H1 (cell line): ENCODE measurements at regions not wholly inside any gene's neighbourhood (a gene's known extent, or its start where the extent isn't known, plus 50 kb on each side); places are given as distances from the start of the nearest gene placed in this dataset.

ENCODE experiments used
- CTCF ChIA-PET: fragments of 300-600 bp; sonication (Branson Sonifier 250); formaldehyde crosslinking; loops from one replicate; lab custom pipeline; 2021; ENCODE audit not compliant: partially characterized antibody; lab: Charles Lee
- POLR2A ChIA-PET: fragments of 300-600 bp; sonication (Branson Sonifier 250); formaldehyde crosslinking; loops from one replicate; lab custom pipeline; 2021; ENCODE audit warnings: inconsistent platforms; ENCODE audit not compliant: partially characterized antibody; lab: Charles Lee
- DNase-seq, 2 experiments: peaks; one replicate each; pipeline versions ENCODE4 v3.0.0 to v3.0.0-alpha.2; 2010 to 2022; ENCODE audit warnings: low spot score in 2 of 2, low read depth in 1 of 2, mixed read lengths in 1 of 2
- FAIRE-seq: peaks from 2 replicates; lab custom pipeline; 2011; peaks lifted over from hg19 to GRCh38; lab: Jason Lieb, UNC
- H2AFZ ChIP-seq: 2 replicates; pipeline ENCODE4 v1.8.1; 2012; ENCODE audit warnings: low read length, inconsistent platforms
- H2AK5ac ChIP-seq: 2 replicates; pipeline ENCODE4 v1.6.1; 2013; ENCODE audit warnings: low read depth, low read length
- H2BK120ac ChIP-seq: replicated peaks from 2 replicates; pipeline ENCODE3; 2013; ENCODE audit warnings: low read depth, low read length, inconsistent platforms
- H2BK12ac ChIP-seq: 2 replicates; pipeline ENCODE4 v1.6.1; 2013; ENCODE audit warnings: low read depth, low read length
- H2BK15ac ChIP-seq: 2 replicates; pipeline ENCODE4 v1.6.1; 2013; ENCODE audit warnings: low read length
- H2BK20ac ChIP-seq: 2 replicates; pipeline ENCODE4 v1.6.1; 2013; ENCODE audit warnings: low read length
- H2BK5ac ChIP-seq: 2 replicates; pipeline ENCODE4 v1.6.1; 2013; ENCODE audit warnings: low read depth, low read length
- H3K14ac ChIP-seq: 2 replicates; pipeline ENCODE4 v1.6.1; 2013; ENCODE audit warnings: inconsistent platforms; ENCODE audit not compliant: insufficient read length
- H3K18ac ChIP-seq: 2 replicates; pipeline ENCODE4 v1.6.1; 2013; ENCODE audit warnings: low read length; ENCODE audit errors: extremely low read depth
- H3K23ac ChIP-seq: 2 replicates; pipeline ENCODE4 v1.6.1; 2013; ENCODE audit warnings: inconsistent platforms; ENCODE audit not compliant: insufficient read length
- H3K23me2 ChIP-seq: 2 replicates; pipeline ENCODE4 v1.6.1; 2013; ENCODE audit warnings: low read depth, low read length
- H3K27ac ChIP-seq: 2 replicates; pipeline ENCODE4 v1.6.1; 2011; ENCODE audit warnings: low read depth, low read length, inconsistent platforms
- H3K27me3 ChIP-seq, 4 experiments: replicated peaks in 1 of 4; 1 replicate in 1 of 4; 2 replicates in 3 of 4; pipeline versions ENCODE4 v1.6.1 to v1.8.1; 2011 to 2013; ENCODE audit warnings: low read length in 3 of 4, mild to moderate bottlenecking in 3 of 4, inconsistent platforms in 2 of 4, mixed read lengths in 2 of 4, moderate library complexity in 1 of 4; ENCODE audit not compliant: control insufficient read depth in 3 of 4, insufficient read depth in 3 of 4; ENCODE audit errors: extremely low read depth in 1 of 4
- H3K36me3 ChIP-seq, 4 experiments: 2 replicates each; pipeline versions ENCODE4 v1.6.1 to v1.8.1; 2011 to 2013; ENCODE audit warnings: mild to moderate bottlenecking in 4 of 4, low read length in 3 of 4, moderate library complexity in 2 of 4, control low read depth in 1 of 4, inconsistent platforms in 1 of 4; ENCODE audit not compliant: insufficient read depth in 4 of 4, control insufficient read depth in 2 of 4
- H3K4ac ChIP-seq: replicated peaks from 2 replicates; pipeline ENCODE3; 2013; ENCODE audit warnings: low read length, low read depth, mixed read lengths, inconsistent platforms; ENCODE audit not compliant: insufficient read length
- H3K4me1 ChIP-seq, 4 experiments: replicated peaks in 1 of 4; 1 replicate in 1 of 4; 2 replicates in 3 of 4; pipeline versions ENCODE4 v1.6.1 to v1.8.1; 2011 to 2013; ENCODE audit warnings: low read length in 3 of 4, inconsistent platforms in 2 of 4, mixed read lengths in 1 of 4; ENCODE audit not compliant: insufficient read depth in 4 of 4, control insufficient read depth in 3 of 4
- H3K4me2 ChIP-seq, 2 experiments: 2 replicates each; pipeline versions ENCODE4 v1.6.1 to v1.8.1; 2011 to 2013; ENCODE audit warnings: low read depth in 2 of 2, low read length in 2 of 2, control low read depth in 1 of 2, inconsistent platforms in 1 of 2, mild to moderate bottlenecking in 1 of 2; ENCODE audit not compliant: insufficient read depth in 1 of 2
- H3K4me3 ChIP-seq, 4 experiments: fragments of 200-600, 300-600 bp in 1 of 4; sonication (generic), shearing (Covaris generic), sonication (Bioruptor Twin) in 1 of 4; 2 replicates each; pipeline versions ENCODE4 v1.5.1 to v1.8.1; 2011 to 2016; ENCODE audit warnings: low read length in 4 of 4, low read depth in 3 of 4, control low read depth in 2 of 4, inconsistent platforms in 2 of 4, mild to moderate bottlenecking in 2 of 4, mixed read lengths in 1 of 4, moderate library complexity in 1 of 4; ENCODE audit not compliant: insufficient read depth in 2 of 4; ENCODE audit errors: extremely low read depth in 1 of 4
- H3K56ac ChIP-seq: replicated peaks from 2 replicates; pipeline ENCODE3; 2013; ENCODE audit warnings: low read depth, mild to moderate bottlenecking, mixed read lengths, low read length, inconsistent platforms; ENCODE audit not compliant: insufficient read length
- H3K79me1 ChIP-seq: 2 replicates; pipeline ENCODE4 v1.6.1; 2013; ENCODE audit warnings: low read depth, low read length, control low read depth
- H3K79me2 ChIP-seq, 2 experiments: 2 replicates each; pipeline versions ENCODE4 v1.6.1 to v1.8.1; 2012 to 2013; ENCODE audit warnings: low read length in 2 of 2, mild to moderate bottlenecking in 2 of 2, inconsistent platforms in 1 of 2; ENCODE audit not compliant: insufficient read depth in 2 of 2, control insufficient read depth in 1 of 2
- H3K9ac ChIP-seq, 4 experiments: replicated peaks in 1 of 4; 1 replicate in 1 of 4; 2 replicates in 3 of 4; pipeline versions ENCODE4 v1.6.1 to v1.8.1; 2011 to 2013; ENCODE audit warnings: low read depth in 3 of 4, low read length in 3 of 4, control low read depth in 2 of 4, mild to moderate bottlenecking in 2 of 4, moderate library complexity in 2 of 4, inconsistent platforms in 1 of 4; ENCODE audit errors: extremely low read depth in 1 of 4
- H3K9me3 ChIP-seq, 2 experiments: 2 replicates each; pipeline versions ENCODE4 v1.6.1 to v1.8.1; 2012 to 2013; ENCODE audit warnings: mild to moderate bottlenecking in 2 of 2, moderate library complexity in 2 of 2, control low read depth in 1 of 2, inconsistent platforms in 1 of 2, low read depth in 1 of 2, low read length in 1 of 2, mixed read lengths in 1 of 2; ENCODE audit not compliant: insufficient read depth in 2 of 2
- H4K20me1 ChIP-seq, 2 experiments: replicated peaks in 1 of 2; 2 replicates each; pipeline versions ENCODE3 to v1.8.1; 2011 to 2013; ENCODE audit warnings: inconsistent platforms in 2 of 2, low read length in 2 of 2, mild to moderate bottlenecking in 1 of 2; ENCODE audit not compliant: insufficient read depth in 2 of 2, control insufficient read depth in 1 of 2
- H4K5ac ChIP-seq: 2 replicates; pipeline ENCODE4 v1.6.1; 2013; ENCODE audit warnings: low read length, low read depth, mixed read lengths, inconsistent platforms; ENCODE audit not compliant: insufficient read length
- H4K8ac ChIP-seq: 2 replicates; pipeline ENCODE4 v1.8.0; 2013; ENCODE audit warnings: mild to moderate bottlenecking, moderate library complexity, low read length, inconsistent platforms; ENCODE audit not compliant: insufficient read depth; ENCODE audit errors: extremely low read depth
- H4K91ac ChIP-seq: replicated peaks from 2 replicates; pipeline ENCODE3; 2013; ENCODE audit warnings: low read length, mixed read lengths, inconsistent platforms; ENCODE audit not compliant: insufficient read length
- CEBPB ChIP-seq: IDR thresholded peaks from 2 replicates; pipeline ENCODE4 v1.6.1; 2012; ENCODE audit warnings: low read depth, low read length
- HDAC2 ChIP-seq, 2 experiments: fragments of 300-600 bp in 1 of 2; sonication (generic) in 1 of 2; IDR thresholded peaks; 2 replicates each; pipeline ENCODE4 v1.6.1; 2011 to 2012; ENCODE audit warnings: low read depth in 2 of 2, low read length in 2 of 2, mild to moderate bottlenecking in 2 of 2, moderate library complexity in 2 of 2, borderline replicate concordance in 1 of 2, inconsistent platforms in 1 of 2
- POLR2AphosphoS5 ChIP-seq: IDR thresholded peaks from 2 replicates; pipeline ENCODE4 v1.6.1; 2011; ENCODE audit warnings: low read depth, low read length
- RBBP5 ChIP-seq: IDR thresholded peaks from 2 replicates; pipeline ENCODE4 v1.7.1; 2012; ENCODE audit warnings: low read depth, mild to moderate bottlenecking, inconsistent platforms, low read length, moderate library complexity, borderline replicate concordance
- SP2 ChIP-seq: IDR thresholded peaks from 2 replicates; pipeline ENCODE4 v1.6.1; 2012; ENCODE audit warnings: mild to moderate bottlenecking, low read length, inconsistent platforms
- TAF1 ChIP-seq: IDR thresholded peaks from 2 replicates; pipeline ENCODE4 v1.6.1; 2011; ENCODE audit warnings: mild to moderate bottlenecking, low read depth, low read length
- TAF7 ChIP-seq: optimal IDR thresholded peaks from 2 replicates; pipeline ENCODE3; 2011; ENCODE audit warnings: low read depth, mild to moderate bottlenecking, inconsistent platforms, low read length, moderate library complexity, borderline replicate concordance
- WGBS, 2 experiments: shearing (Covaris generic) in 1 of 2; methylation state at CpG; one replicate each; pipeline versions ENCODE4 v1.1.6 to v1.1.7; 2013 to 2015; ENCODE audit warnings: low lambda C conversion rate in 2 of 2, mixed read lengths in 2 of 2, inconsistent platforms in 1 of 2, low coverage in 1 of 2, missing lambda C conversion rate in 1 of 2; ENCODE audit not compliant: insufficient replicate concordance in 2 of 2, insufficient coverage in 1 of 2, insufficient read length in 1 of 2; ENCODE audit errors: extremely low coverage in 1 of 2, missing lambda C conversion rate in 1 of 2; 5-methylcytosine and 5-hydroxymethylcytosine counted together
- TF ChIP-seq, protein P1 (sequence below): IDR thresholded peaks from 2 replicates; pipeline ENCODE4 v1.6.1; 2012; ENCODE audit warnings: low read length, inconsistent platforms
- TF ChIP-seq, protein P2 (sequence below): IDR thresholded peaks from 2 replicates; pipeline ENCODE4 v1.6.1; 2011; ENCODE audit warnings: low read depth, mild to moderate bottlenecking, low read length; ENCODE audit not compliant: insufficient read depth

DNA sequence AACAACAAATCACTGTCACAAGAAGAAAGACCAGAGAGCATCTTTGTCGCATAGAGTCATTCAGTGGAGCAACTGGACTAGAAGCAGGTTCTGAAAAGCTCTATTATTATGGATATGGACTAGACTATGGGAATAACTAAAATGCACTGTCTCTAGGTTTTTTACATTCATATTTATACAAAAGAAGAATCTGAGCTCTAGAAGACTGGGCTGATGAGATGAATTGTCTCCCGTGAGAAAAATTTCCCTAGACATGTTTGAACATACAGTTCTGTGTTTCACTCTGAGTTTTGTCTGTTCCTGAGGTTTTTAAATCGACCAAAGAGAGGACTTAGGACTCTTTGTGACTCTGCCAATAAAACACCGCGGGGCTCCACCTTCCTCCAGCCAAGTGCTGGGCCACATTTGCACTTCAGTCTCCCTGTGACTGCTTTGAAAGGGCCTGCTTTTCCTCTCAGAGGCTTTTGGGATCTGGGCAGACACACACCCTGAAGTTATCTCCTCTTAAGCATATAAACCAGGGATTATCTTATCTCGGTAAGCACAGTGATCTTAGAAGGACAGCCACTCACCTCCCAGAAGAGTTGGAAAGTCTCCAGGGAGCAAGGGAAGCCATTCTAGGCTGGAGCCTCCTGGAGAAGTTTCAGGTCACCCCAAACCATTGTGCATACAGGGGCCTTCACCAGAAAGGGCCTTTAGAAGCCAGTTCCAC, 101.0 kb upstream of the JCAD start:
- Histone ChIP-seq H3K4me2 (no peak overlapping the region), H3K9me3 (peaks cover 0 to 5% of the 10 kb centered on the region in 2 experiments; a peak in 1 of 4 replicates), H2BK15ac (no peak overlapping the region), H4K5ac (no peak overlapping the region), H2BK120ac (no peak overlapping the region), H3K56ac (no peak overlapping the region), H2BK5ac (no peak overlapping the region), H3K18ac (no peak overlapping the region), H4K8ac (no peak overlapping the region; the same call in 1 of the 2 replicates), H3K14ac (no peak overlapping the region), H3K79me2 (no peaks in the 10 kb centered on the region), H3K4ac (no peak overlapping the region), H4K91ac (no peak overlapping the region), H3K27ac (no peak overlapping the region), H2AFZ (peak overlapping the region; percentile 88; the same call in 1 of the 2 replicates), H3K23ac (no peak overlapping the region), H3K23me2 (no peaks in the 10 kb centered on the region), H3K9ac (no peak overlapping the region), H3K36me3 (no peaks in the 10 kb centered on the region), H3K4me3 (no peak overlapping the region), H3K27me3 (no peaks in the 10 kb centered on the region), H3K79me1 (no peaks in the 10 kb centered on the region), H2BK12ac (no peak overlapping the region), H2BK20ac (no peak overlapping the region), H3K4me1 (no peaks in the 10 kb centered on the region), H2AK5ac (no peak overlapping the region), H4K20me1 (no peaks in the 10 kb centered on the region)
- DNase-seq (no peak), FAIRE-seq (no peak)
- CTCF ChIA-PET: no interaction called here
- 78% methylated on average over 6 of the region's 6 CpGs; no CpG with 5 or more reads in 1 of the 2 experiments for WGBS, 2 experiments
- POLR2A ChIA-PET: no interaction called here
- TF ChIP-seq HDAC2 (IDR thresholded peaks at IDR 0.05; ENCODE audit: borderline replicate concordance in 1 of 2, low read depth in 2 of 2, low read length in 2 of 2) (no peak), TAF7 (no peak), RBBP5 (no peak), TAF1 (no peak), CEBPB (no peak), POLR2AphosphoS5 (no peak), SP2 (no peak)
- TF ChIP-seq, protein P1, sequence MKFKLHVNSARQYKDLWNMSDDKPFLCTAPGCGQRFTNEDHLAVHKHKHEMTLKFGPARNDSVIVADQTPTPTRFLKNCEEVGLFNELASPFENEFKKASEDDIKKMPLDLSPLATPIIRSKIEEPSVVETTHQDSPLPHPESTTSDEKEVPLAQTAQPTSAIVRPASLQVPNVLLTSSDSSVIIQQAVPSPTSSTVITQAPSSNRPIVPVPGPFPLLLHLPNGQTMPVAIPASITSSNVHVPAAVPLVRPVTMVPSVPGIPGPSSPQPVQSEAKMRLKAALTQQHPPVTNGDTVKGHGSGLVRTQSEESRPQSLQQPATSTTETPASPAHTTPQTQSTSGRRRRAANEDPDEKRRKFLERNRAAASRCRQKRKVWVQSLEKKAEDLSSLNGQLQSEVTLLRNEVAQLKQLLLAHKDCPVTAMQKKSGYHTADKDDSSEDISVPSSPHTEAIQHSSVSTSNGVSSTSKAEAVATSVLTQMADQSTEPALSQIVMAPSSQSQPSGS: no peak
- TF ChIP-seq, protein P2, sequence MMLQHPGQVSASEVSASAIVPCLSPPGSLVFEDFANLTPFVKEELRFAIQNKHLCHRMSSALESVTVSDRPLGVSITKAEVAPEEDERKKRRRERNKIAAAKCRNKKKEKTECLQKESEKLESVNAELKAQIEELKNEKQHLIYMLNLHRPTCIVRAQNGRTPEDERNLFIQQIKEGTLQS: no peak
